ENCODE measurements at regions not wholly inside any gene's neighbourhood (a gene's known extent, or its start where the extent isn't known, plus 50 kb on each side); places are given as distances from the start of the nearest gene placed in this dataset.

DNA sequence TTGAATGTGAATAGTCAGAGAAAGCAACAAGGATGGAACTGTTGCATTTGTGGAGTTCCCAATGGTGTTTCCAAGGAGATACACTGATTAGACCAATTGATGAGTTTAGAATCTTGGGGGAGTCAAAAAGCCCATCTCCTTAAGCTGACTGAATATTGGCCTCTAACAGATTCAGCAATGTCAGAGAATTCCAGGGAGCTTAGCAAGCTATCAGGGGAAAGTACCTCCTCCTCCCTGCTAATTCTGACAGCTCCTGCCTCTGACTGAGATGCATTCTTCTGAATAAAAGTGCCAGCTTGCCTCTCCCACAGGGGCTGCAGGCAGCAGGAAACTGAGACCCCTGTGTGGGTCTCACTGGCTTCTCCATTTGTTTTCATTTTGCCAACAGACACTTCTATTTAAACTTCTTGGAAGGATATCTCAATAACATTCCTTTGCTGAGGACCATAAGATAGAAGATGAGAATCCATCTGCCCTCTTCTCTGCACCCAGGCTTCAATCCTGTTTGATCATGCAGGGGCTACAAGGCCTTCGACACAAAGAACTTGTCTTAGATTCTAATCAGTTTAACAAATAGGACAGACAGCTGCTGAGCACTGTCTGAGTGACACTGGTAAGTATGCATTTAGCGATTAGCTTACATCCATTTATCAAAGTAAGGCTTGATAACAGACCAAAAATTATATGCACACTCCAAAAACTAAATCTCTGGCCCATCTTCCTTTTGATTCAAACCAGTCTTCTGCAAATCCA is 1080.8 kb downstream of the TUSC7 start:
- DNase-seq, result no peak
- Histone ChIP-seq H3K4me3 (no peak overlapping the region), H3K27me3 (ENCODE audit: low read depth) (no peaks in the 10 kb centered on the region), H3K9me3 (no peaks in the 10 kb centered on the region), H3K36me3 (no peaks in the 10 kb centered on the region), H3K4me1 (no peaks in the 10 kb centered on the region), H3K27ac (no peak overlapping the region)
- intact Hi-C loops (cut with DNase I), result no loop called here
- TF ChIP-seq, protein P1, sequence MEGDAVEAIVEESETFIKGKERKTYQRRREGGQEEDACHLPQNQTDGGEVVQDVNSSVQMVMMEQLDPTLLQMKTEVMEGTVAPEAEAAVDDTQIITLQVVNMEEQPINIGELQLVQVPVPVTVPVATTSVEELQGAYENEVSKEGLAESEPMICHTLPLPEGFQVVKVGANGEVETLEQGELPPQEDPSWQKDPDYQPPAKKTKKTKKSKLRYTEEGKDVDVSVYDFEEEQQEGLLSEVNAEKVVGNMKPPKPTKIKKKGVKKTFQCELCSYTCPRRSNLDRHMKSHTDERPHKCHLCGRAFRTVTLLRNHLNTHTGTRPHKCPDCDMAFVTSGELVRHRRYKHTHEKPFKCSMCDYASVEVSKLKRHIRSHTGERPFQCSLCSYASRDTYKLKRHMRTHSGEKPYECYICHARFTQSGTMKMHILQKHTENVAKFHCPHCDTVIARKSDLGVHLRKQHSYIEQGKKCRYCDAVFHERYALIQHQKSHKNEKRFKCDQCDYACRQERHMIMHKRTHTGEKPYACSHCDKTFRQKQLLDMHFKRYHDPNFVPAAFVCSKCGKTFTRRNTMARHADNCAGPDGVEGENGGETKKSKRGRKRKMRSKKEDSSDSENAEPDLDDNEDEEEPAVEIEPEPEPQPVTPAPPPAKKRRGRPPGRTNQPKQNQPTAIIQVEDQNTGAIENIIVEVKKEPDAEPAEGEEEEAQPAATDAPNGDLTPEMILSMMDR (IDR thresholded peaks at IDR 0.05), result no peak
- ATAC-seq, result no peak

DNA sequence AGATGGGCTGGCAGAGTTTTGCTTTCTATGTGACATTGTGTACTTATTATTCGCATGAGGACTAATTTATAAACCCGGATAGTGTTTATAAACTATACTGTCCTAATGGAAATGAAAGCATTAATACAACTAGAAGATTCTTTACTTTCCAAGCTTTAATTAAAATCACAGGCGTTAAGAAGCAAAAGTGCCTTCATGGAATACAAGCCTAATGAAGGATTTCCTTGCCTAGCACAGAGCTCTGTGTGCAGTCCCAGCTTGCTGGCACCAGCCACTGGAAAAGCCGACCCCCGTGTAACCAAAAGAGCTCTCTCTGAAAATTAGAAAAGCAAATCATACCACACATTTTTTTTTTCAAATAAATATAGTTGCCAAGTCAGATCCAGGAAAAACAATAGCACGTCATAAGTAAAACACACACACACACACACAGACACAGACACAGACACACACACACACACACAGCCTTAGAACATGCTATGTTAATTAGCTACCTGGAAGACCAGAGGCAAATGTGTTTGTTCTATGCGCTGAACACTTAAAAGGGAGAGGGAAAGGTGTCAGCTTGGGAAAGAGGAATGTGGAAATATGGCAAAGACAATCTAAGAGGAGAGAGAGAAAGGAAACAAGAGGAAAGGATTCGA is 1084.2 kb downstream of the TUSC7 start:
- Histone ChIP-seq H3K4me1 (no peaks in the 10 kb centered on the region), H3K4me3 (no peak overlapping the region), H3K27ac (no peak overlapping the region), H3K27me3 (ENCODE audit: low read depth) (no peaks in the 10 kb centered on the region), H3K36me3 (no peaks in the 10 kb centered on the region), H3K9me3 (no peaks in the 10 kb centered on the region)
- ATAC-seq, result no peak
- TF ChIP-seq, protein P1 (IDR thresholded peaks at IDR 0.05), result no peak
- intact Hi-C loops (cut with DNase I), result no loop called here
- no peak for DNase-seq

GRCh38 chr3:117798221-117798620 is 1088.6 kb downstream of the TUSC7 start:
- Histone ChIP-seq H3K36me3 (no peaks in the 10 kb centered on the region), H3K4me1 (no peaks in the 10 kb centered on the region), H3K27ac (no peak overlapping the region), H3K4me3 (no peak overlapping the region), H3K27me3 (ENCODE audit: low read depth) (no peaks in the 10 kb centered on the region), H3K9me3 (no peaks in the 10 kb centered on the region)
- ATAC-seq, result no peak
- intact Hi-C loops (cut with DNase I), result no loop called here
- TF ChIP-seq, protein P1 (IDR thresholded peaks at IDR 0.05), result no peak
- no peak for DNase-seq

DNA sequence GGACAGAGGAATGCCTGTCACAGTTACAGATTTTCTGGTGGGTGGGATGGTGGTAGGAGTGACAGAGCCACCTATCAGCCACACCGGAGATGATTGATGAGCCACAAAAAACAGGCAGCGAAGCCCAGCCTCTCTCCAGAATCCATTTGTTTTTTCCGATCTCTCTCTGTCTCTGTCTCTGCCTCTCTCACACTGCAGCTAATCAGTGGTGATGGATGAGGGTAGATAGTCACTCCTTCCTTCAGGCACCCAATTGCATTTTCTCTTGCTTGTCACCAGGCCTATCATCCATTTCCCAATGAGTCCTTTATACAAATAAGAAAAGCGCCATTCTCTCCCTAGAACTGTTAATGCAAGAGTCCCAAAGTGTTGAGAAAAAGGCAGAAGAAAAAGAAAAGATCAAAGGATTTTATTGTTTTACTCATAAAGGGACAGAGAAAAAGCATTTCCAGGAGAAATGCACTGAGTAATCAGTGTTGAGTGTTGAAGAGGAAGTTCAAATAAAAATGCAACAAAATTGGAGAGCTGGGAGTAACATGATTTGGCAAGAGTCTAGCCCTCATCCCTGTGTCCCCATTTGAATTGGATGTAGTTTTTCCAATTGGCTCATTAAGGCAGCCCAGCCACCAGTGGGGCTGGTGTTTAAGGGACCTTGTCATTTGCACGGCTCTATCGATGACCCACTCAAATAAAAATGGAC is 1089.3 kb downstream of the TUSC7 start:
- Histone ChIP-seq H3K4me1 (no peaks in the 10 kb centered on the region), H3K27ac (no peak overlapping the region), H3K36me3 (no peaks in the 10 kb centered on the region), H3K9me3 (no peaks in the 10 kb centered on the region), H3K27me3 (ENCODE audit: low read depth) (no peaks in the 10 kb centered on the region), H3K4me3 (no peak overlapping the region)
- intact Hi-C loops (cut with DNase I), result no loop called here
- DNase-seq, result no peak
- ATAC-seq, result no peak
- TF ChIP-seq, protein P1 (IDR thresholded peaks at IDR 0.05), result no peak

- TF ChIP-seq, protein P1 (IDR thresholded peaks at IDR 0.05), result no peak
- H3K27me3 ChIP-seq (ENCODE audit: low read depth), result no peaks in the 10 kb centered on the region
- H3K9me3 ChIP-seq, result no peaks in the 10 kb centered on the region
- intact Hi-C loops (cut with DNase I), result no loop called here
- no peak overlapping the region for H3K27ac ChIP-seq
- DNase-seq, result no peak
- no peak for ATAC-seq
- no peaks in the 10 kb centered on the region for H3K4me1 ChIP-seq
- H3K4me3 ChIP-seq, result no peak overlapping the region
- no peaks in the 10 kb centered on the region for H3K36me3 ChIP-seq
Measured at GRCh38 chr3:117799387-117799735, 1089.8 kb downstream of the TUSC7 start.

Measured in lower lobe of right lung (tissue), 2 donors.